ENCODE measurements at regions not wholly inside any gene's neighbourhood (a gene's known extent, or its start where the extent isn't known, plus 50 kb on each side); places are given as distances from the start of the nearest gene placed in this dataset.
A peak's percentile ranks its signal among the peaks of the same experiment; 100 is the strongest.

GRCh38 chr9:110141227-110141793 is 66.6 kb downstream of the C9orf152 start:
- no peak for TF ChIP-seq CTCF (IDR thresholded peaks at IDR 0.05)
- Mint-ChIP-seq H3K4me1 (ENCODE audit: unreplicated experiment) (peaks cover 53% of the 10 kb centered on the region), H3K36me3 (ENCODE audit: unreplicated experiment) (peaks cover 34% of the 10 kb centered on the region), H3K27me3 (ENCODE audit: unreplicated experiment) (no peaks in the 10 kb centered on the region), H3K9me3 (ENCODE audit: unreplicated experiment) (no peaks in the 10 kb centered on the region), H3K4me3 (ENCODE audit: unreplicated experiment) (no peak overlapping the region), H3K27ac (ENCODE audit: unreplicated experiment) (peak overlapping the region; percentile 80)
- DNase-seq (ENCODE audit: extremely low spot score, unreplicated experiment), result no peak

GRCh38 chr9:110142253-110142652 is 65.7 kb downstream of the C9orf152 start:
- no peak for DNase-seq (ENCODE audit: extremely low spot score, unreplicated experiment)
- H3K9me3 Mint-ChIP-seq (ENCODE audit: unreplicated experiment), result no peaks in the 10 kb centered on the region
- no peak overlapping the region for H3K4me3 Mint-ChIP-seq (ENCODE audit: unreplicated experiment)
- peaks cover 24% of the 10 kb centered on the region for H3K36me3 Mint-ChIP-seq (ENCODE audit: unreplicated experiment)
- peaks cover 56% of the 10 kb centered on the region for H3K4me1 Mint-ChIP-seq (ENCODE audit: unreplicated experiment)
- H3K27me3 Mint-ChIP-seq (ENCODE audit: unreplicated experiment), result no peaks in the 10 kb centered on the region
- TF ChIP-seq CTCF (IDR thresholded peaks at IDR 0.05), result no peak
- H3K27ac Mint-ChIP-seq (ENCODE audit: unreplicated experiment), result peak overlapping the region; percentile 80

- TF ChIP-seq CTCF (IDR thresholded peaks at IDR 0.05), result no peak
- Mint-ChIP-seq H3K4me3 (ENCODE audit: unreplicated experiment) (no peak overlapping the region), H3K4me1 (ENCODE audit: unreplicated experiment) (peaks cover 62% of the 10 kb centered on the region)
Measured at GRCh38 chr9:110142868-110143481, 65.0 kb downstream of the C9orf152 start.

GRCh38 chr9:110143485-110143884 is 64.5 kb downstream of the C9orf152 start:
- Mint-ChIP-seq H3K36me3 (ENCODE audit: unreplicated experiment) (peaks cover 13% of the 10 kb centered on the region), H3K27me3 (ENCODE audit: unreplicated experiment) (no peaks in the 10 kb centered on the region), H3K9me3 (ENCODE audit: unreplicated experiment) (no peaks in the 10 kb centered on the region), H3K27ac (ENCODE audit: unreplicated experiment) (peak overlapping the region; percentile 68), H3K4me3 (ENCODE audit: unreplicated experiment) (no peak overlapping the region), H3K4me1 (ENCODE audit: unreplicated experiment) (peaks cover 67% of the 10 kb centered on the region)
- TF ChIP-seq CTCF (IDR thresholded peaks at IDR 0.05), result no peak
- no peak for DNase-seq (ENCODE audit: extremely low spot score, unreplicated experiment)

More at GRCh38 chr9:110142868-110143481, 65.0 kb downstream of the C9orf152 start:
- no peaks in the 10 kb centered on the region for H3K9me3 Mint-ChIP-seq (ENCODE audit: unreplicated experiment)
- peaks cover 17% of the 10 kb centered on the region for H3K36me3 Mint-ChIP-seq (ENCODE audit: unreplicated experiment)
- peak overlapping the region; percentile 80 for H3K27ac Mint-ChIP-seq (ENCODE audit: unreplicated experiment)
- no peak for DNase-seq (ENCODE audit: extremely low spot score, unreplicated experiment)
- H3K27me3 Mint-ChIP-seq (ENCODE audit: unreplicated experiment), result no peaks in the 10 kb centered on the region

- H3K36me3 Mint-ChIP-seq (ENCODE audit: unreplicated experiment), result peaks cover 9% of the 10 kb centered on the region
- DNase-seq (ENCODE audit: extremely low spot score, unreplicated experiment), result no peak
- H3K4me3 Mint-ChIP-seq (ENCODE audit: unreplicated experiment), result no peak overlapping the region
- H3K27ac Mint-ChIP-seq (ENCODE audit: unreplicated experiment), result peak overlapping the region; percentile 68
- no peak for TF ChIP-seq CTCF (IDR thresholded peaks at IDR 0.05)
- H3K4me1 Mint-ChIP-seq (ENCODE audit: unreplicated experiment), result peaks cover 73% of the 10 kb centered on the region
- no peaks in the 10 kb centered on the region for H3K27me3 Mint-ChIP-seq (ENCODE audit: unreplicated experiment)
- no peaks in the 10 kb centered on the region for H3K9me3 Mint-ChIP-seq (ENCODE audit: unreplicated experiment)
Measured at GRCh38 chr9:110143950-110144545, 63.9 kb downstream of the C9orf152 start.

Measured in osteocyte (in vitro differentiated cells).